ENCODE measurements at regions not wholly inside any gene's neighbourhood (a gene's known extent, or its start where the extent isn't known, plus 50 kb on each side); places are given as distances from the start of the nearest gene placed in this dataset.

DNA sequence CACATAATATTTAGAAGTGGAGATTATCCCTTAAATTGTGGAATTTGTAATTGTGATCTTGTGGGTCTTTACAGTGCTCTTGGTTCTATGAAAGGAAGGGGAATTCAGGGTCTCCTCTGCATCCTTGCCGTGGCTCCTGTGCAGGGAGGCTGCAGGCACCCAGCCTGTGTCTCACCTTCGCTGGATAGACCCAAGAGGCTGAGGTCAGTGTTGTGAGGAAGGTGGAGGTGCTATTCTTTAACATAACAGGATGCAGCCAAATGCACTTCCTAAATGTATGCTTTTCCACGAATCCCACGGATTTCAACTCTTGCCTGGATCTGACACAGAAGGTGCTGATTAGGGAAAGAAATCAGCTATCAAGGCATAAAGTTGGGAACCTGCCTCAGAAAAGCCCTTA, 69.5 kb downstream of the TMEM18 start:
- TF ChIP-seq CTBP1 (IDR thresholded peaks at IDR 0.05; ENCODE audit: borderline replicate concordance) (no peak), TARDBP (IDR thresholded peaks at IDR 0.05) (no peak), LEF1 (IDR thresholded peaks at IDR 0.05; ENCODE audit: borderline replicate concordance) (no peak)

All from HEK293T (cell line).